ENCODE measurements at regions not wholly inside any gene's neighbourhood (a gene's known extent, or its start where the extent isn't known, plus 50 kb on each side); places are given as distances from the start of the nearest gene placed in this dataset.
"Not testable (repeated sequence)": the region's sequence is repeated elsewhere in the genome, so short reads cannot be mapped to it uniquely, and the experiment has no call there.

DNA sequence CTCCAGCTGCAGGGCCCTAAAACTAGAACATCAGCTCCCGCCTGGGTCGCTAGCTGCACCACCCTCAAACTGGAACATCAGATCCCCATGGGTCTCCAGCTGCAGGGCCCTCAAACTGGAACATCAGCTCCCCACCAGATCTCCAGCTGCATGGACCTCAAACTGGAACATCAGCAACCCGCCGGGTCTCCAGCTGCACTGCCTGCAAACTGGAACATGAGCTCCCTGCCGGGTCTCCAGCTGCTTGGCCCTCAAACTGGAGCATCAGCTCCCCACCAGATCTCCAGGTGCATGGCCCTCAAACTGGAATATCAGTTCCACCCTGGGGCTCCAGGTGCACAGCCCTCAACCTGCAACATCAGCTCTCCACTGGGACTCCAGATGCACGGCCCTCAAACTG lies 82.7 kb downstream of the TFRC start:
- DNase-seq (ENCODE audit: low spot score) = not testable (repeated sequence)

DNA sequence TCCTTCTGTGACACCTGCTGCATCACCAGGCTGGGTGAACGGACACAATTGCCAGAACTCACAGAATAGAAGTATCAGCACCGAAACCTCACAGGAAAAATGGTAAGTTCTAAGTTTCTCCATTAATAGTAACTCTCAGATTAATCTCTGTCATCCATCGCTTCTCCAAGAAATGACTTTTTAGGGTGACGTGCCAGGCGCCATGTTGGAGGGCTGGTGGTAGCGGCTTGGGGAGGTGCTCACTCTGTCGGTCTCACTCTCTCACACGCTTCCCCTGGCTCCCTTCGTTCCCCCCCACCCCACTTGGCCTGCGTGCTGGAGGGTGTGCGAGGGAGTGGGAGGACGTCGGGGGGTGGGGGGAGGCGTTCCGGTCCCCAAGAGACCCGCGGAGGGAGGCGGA lies 85.6 kb downstream of the TFRC start:
- DNase-seq (ENCODE audit: low spot score) = not testable (repeated sequence)

- DNase-seq (ENCODE audit: low spot score) = peak; percentile 31
Measured at GRCh38 chr3:195994343-195994742, 86.0 kb upstream of the TNK2 start.

DNA sequence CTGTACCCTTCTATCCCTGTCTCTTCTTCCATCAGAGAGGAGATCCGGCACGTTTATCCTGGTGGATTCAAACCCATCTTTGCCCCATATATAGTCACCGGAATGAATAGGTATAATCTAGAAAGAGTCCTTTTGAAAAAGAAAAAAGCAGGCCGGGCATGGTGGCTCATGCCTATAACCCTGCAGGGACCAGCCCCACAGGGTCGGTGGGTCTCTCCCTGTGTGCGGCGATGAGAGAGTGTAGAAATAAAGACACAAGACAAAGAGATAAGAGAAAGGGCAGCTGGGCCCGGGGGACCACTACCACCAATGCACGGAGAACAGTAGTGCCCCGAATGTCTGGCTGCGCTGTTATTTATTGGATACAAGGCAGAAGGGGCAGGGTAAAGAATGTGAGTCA lies 85.3 kb upstream of the TNK2 start:
- DNase-seq (ENCODE audit: low spot score) = not testable (repeated sequence)

- DNase-seq (ENCODE audit: low spot score) = not testable (repeated sequence)
Measured at GRCh38 chr3:195992956-195993595, 84.7 kb upstream of the TNK2 start.

DNA sequence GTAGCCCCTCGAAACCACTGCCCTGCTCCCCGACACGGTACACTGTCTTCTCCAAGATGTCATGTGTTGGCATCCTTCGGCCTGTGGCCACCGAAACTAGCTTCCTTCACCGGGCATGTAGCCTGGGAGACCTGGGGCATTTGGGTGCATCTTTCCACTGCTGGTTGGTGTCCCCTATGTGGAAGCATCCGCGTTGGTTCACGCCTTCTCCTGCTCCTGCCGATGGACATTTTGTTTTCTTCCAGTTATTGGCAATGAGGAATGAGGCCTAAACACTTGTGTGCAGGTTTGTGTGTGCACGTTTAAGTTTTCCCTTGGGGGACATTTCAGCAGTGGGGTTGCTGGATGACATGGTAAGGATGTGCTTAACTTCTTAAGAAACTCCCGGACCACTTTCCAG lies 83.6 kb upstream of the TNK2 start:
- not testable (repeated sequence) for DNase-seq (ENCODE audit: low spot score)

DNA sequence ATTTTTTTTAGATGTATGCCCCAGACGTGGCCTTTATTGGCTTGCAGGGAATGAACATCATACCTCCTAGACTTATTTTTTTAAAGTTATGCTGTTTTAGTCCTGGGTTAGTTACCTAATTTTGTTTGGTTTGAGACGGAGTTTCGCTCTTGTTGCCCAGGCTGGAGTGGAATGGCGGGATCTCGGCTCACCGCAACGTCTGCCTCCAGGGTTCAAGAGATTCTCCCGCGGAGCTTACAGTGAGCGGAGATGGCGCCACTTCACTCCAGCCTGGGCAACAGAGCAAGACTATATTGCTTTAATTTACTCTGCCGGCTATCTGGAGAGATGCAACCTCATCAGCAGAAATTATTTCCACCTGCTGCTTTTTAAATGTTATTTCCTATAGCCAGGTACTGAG lies 82.9 kb upstream of the TNK2 start:
- not testable (repeated sequence) for DNase-seq (ENCODE audit: low spot score)

- DNase-seq (ENCODE audit: low spot score) = not testable (repeated sequence)
Measured at GRCh38 chr3:195990841-195991174, 82.5 kb upstream of the TNK2 start.

GRCh38 chr3:195989921-195990840 lies 81.8 kb upstream of the TNK2 start:
- peak; percentile 64 for DNase-seq (ENCODE audit: low spot score)

GRCh38 chr3:195989197-195989920 lies 81.0 kb upstream of the TNK2 start:
- DNase-seq (ENCODE audit: low spot score) = not testable (repeated sequence)

DNA sequence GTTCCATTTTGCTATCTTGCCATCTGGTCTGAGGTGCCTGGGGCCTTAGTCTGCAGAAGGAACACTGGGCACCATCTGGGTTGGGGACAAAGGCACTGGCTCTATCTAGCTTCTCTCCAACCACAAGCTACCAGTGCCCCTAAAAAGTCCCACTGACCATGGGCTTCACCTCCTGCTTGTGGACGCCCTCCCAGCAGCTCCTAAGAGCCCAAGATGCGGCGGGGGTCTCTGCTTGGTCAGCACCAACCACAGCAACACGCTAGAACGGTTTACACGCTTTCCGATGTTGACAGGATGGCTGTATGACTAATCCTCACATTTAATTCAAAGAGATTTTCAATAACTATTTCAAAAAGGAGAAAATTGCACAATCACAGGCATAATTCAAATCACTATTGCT lies 80.4 kb upstream of the TNK2 start:
- DNase-seq (ENCODE audit: low spot score) = not testable (repeated sequence)

GRCh38 chr3:195987001-195987400 lies 78.7 kb upstream of the TNK2 start:
- DNase-seq (ENCODE audit: low spot score) = not testable (repeated sequence)

DNA sequence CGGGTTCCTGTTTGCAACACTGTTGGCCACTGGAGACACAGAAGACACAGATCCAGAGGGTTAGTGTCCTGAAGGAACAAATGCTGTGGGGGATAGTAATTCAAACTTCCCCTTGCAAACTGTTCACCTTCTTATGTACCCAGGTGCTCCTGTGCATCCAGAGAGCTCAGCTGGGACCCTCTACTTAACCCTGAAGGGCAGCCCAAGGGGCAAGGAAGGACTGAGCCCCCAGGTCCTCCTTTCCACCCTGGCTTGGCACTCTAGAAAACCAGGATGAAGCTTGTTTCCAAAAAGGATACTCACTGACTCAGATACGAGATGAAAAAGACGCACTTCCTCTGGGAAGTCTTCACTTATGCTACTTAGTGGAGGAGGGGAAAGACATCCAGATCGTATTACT lies 78.2 kb upstream of the TNK2 start:
- not testable (repeated sequence) for DNase-seq (ENCODE audit: low spot score)

DNA sequence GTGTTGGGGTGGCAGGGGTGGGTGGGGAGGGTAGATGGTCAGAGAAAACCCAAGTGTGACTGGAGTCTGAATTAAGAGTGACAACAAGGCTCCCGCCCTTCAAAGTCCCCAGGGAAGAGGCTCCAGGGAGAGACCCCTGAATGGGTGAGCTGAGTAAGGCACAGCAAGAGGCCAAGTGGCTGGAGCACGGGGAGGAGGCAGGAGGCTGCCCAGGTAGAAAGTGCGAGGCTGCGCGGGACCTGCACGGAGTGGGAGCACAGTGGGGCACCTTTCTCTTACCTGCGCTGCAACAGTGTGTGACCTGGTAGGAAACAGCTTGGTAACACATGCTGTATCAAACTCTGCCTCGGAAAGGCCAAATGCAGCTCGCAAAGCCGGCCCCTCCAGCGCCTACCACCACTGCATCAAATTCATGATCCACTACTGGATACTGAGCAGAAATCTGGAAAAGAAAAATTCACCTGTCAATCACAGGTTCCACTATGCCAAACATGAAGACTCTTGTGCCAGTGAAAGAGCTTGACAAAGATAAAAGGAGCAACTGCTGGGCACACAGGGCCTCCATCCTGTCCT lies 77.1 kb upstream of the TNK2 start:
- DNase-seq (ENCODE audit: low spot score) = not testable (repeated sequence)

DNA sequence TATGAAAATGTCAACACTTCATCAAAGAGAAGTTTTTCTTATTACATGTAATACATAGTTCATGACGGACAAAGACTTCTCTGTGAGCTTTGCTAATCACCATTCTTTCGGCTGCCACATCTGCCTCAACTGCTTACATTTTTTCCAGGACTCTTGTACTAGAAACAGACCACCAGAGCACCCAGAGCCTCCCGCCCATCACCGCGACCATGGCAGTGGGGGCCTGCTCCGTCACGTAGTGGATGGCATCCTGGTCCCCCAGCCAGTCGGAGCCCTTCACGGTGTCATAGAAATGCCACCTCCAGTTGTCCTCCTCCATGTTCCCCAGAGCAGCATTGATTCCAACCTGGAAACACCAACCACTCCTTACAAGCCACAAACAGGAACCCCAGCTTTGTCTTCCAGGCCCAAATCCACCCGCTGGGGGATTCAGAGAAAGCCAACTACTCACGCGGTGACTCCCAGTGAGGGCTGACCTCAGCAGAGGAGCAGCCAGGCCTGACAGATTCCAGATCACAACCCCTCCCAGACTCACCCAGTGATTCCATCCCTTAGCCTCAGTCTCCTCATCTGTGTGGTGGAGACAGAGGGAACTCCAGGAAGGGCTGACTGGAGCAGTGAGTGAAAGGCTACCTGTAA lies 76.2 kb upstream of the TNK2 start:
- DNase-seq (ENCODE audit: low spot score) = not testable (repeated sequence)

DNA sequence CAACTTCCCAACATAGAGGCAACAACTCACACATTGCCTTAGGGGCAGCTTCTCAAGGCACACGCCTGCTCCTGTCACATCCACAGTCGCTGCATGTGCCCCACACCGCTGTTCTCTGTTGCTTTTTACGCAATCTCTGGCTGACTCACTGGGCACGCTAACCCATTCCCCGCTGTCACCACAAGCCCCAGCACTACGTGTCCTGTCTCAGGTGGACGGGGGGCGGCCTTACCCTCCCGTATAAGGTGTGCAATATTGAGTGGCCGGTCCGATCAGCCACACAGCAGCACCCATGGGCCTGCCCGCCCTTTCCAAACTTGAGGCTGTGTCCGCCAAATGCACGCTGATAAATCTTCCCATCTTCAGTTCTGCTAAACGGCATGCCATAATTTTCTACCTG lies 75.5 kb upstream of the TNK2 start:
- DNase-seq (ENCODE audit: low spot score) = not testable (repeated sequence)

GRCh38 chr3:195982754-195983153 lies 74.4 kb upstream of the TNK2 start:
- not testable (repeated sequence) for DNase-seq (ENCODE audit: low spot score)

- not testable (repeated sequence) for DNase-seq (ENCODE audit: low spot score)
Measured at GRCh38 chr3:195981778-195982177, 73.4 kb upstream of the TNK2 start.

DNA sequence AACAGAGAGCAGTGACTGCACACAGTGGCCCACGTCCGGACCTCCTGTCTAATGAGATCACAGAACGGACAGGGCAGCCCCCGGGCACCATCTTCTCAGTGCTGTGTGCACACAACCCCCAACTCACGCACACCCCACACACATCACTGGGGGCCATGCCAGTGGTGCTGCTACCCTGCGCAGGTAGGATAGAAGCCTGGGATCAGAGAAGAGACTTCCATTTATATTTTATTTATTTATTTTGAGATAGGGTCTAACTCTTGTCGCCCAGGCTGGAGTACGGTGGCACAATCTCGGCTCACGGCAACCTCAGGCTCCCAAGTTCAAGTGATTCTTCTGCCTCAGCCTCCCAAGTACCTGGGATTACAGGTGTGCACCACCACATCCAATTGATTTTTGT lies 71.5 kb upstream of the TNK2 start:
- DNase-seq (ENCODE audit: low spot score) = not testable (repeated sequence)

GRCh38 chr3:195978585-195978984 lies 70.2 kb upstream of the TNK2 start:
- not testable (repeated sequence) for DNase-seq (ENCODE audit: low spot score)

DNA sequence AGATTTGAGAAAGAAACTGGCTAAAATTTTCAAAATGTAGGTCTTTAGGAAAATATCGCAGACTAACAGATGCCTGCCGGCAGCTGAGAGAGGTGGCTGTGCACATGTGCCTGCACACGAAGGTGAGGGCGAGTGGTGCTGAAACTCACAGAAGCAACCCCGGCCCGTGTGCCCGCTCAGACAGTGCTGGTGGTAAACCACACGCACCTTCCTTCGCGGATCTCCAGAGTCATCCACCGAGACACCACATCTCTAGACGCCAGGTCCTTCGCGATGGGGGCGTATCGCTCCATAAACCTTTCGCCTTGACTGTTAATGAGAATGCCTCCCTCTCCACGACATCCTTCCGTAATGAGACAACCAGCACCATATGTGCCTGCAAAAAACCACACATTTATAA lies 68.5 kb upstream of the TNK2 start:
- DNase-seq (ENCODE audit: low spot score) = not testable (repeated sequence)

- not testable (repeated sequence) for DNase-seq (ENCODE audit: low spot score)
Measured at GRCh38 chr3:195974281-195974680, 65.9 kb upstream of the TNK2 start.

Measured in H4 (cell line).